ENCODE measurements at regions not wholly inside any gene's neighbourhood (a gene's known extent, or its start where the extent isn't known, plus 50 kb on each side); places are given as distances from the start of the nearest gene placed in this dataset.

DNA sequence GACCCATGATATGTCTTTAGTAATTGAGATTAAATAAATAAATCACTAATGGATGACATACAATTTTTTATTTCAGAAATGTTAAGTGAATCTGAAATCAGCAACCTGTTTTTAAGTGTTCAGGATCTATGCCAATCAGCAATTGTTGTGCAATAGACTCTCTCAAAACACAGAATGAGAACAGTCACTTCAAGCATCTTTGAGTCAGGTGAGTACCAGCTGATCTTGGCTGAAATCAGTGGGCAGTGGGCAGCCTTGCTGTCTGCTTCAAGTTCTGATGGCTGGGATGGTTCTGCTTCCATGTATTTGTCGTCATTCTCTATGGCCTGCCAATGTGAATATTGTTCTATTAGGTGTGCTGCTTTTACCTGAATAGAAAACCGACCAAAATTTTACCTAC, 82.3 kb upstream of the NRG3 start:
- TF ChIP-seq CTCF (IDR thresholded peaks at IDR 0.05; ENCODE audit: insufficient read depth, low read depth, low read length): no peak
- TF ChIP-seq EZH2 (IDR thresholded peaks at IDR 0.05; ENCODE audit: insufficient read depth, low read length): no peak

All from astrocyte (in vitro differentiated cells and primary cell).